ENCODE measurements at regions not wholly inside any gene's neighbourhood (a gene's known extent, or its start where the extent isn't known, plus 50 kb on each side); places are given as distances from the start of the nearest gene placed in this dataset.

- intact Hi-C loops (cut with DNase I; ENCODE audit: low total_unique reads) = no loop called here
- no peak for DNase-seq (ENCODE audit: low spot score in 2 of 2)
- H3K4me3 ChIP-seq (ENCODE audit: low read depth, poor library complexity, severe bottlenecking) = no peak overlapping the region
- TF ChIP-seq CTCF (IDR thresholded peaks at IDR 0.05) = no peak
- no peak for TF ChIP-seq POLR2A (IDR thresholded peaks at IDR 0.05)
- WGBS, 2 donors = 94 to 95% methylated on average over 5 of the region's 5 CpGs
Measured at GRCh38 chr10:33387720-33388119, 53.3 kb upstream of the NRP1 start.

DNA sequence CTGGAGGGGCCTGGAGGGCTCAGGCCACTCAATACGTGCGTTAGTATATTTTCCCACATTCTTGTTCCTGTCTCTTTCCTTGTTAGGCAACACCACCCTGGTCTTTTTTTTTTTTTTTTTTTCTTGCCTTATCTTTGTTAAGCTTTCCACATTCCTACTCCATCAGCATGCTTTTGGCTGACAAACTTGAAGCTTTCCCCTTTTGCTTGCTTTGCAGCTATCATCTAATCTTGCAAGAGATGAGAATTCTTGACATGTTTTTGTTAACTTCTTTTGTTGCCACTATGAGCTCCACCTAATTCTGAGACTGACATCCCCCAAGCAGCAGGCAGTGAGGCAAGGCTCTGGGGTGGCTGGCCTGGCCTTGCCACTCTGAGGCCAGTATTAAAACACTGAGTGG lies 52.5 kb upstream of the NRP1 start:
- H3K4me3 ChIP-seq (ENCODE audit: low read depth, poor library complexity, severe bottlenecking) = no peak overlapping the region
- WGBS, 2 donors = 90 to 100% methylated on average over 2 of the region's 2 CpGs
- TF ChIP-seq CTCF (IDR thresholded peaks at IDR 0.05) = no peak
- TF ChIP-seq POLR2A (IDR thresholded peaks at IDR 0.05) = no peak
- intact Hi-C loops (cut with DNase I; ENCODE audit: low total_unique reads) = no loop called here
- DNase-seq (ENCODE audit: low spot score in 2 of 2) = no peak

DNA sequence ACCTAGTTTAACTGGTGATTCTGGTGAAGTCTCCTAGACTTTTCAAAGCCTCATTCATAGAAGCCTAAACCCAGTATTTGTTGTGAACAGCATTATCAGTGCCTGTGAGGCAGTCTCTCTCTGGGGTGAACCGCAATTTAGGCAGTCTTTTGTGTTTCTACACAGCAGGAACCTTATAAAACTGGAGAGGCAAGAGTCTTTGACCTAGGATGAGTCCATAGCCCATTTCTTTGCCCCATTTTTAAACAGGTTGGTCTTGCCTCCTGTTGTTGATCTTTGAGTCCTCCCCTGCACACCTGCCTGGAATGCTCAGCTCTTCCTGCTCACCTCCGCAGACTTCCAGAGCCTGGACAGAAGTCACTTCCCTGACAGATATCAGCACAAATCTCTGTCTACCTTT lies 51.2 kb upstream of the NRP1 start:
- intact Hi-C loops (cut with DNase I; ENCODE audit: low total_unique reads) = no loop called here
- 98 to 100% methylated on average over 2 of the region's 2 CpGs for WGBS, 2 donors

DNA sequence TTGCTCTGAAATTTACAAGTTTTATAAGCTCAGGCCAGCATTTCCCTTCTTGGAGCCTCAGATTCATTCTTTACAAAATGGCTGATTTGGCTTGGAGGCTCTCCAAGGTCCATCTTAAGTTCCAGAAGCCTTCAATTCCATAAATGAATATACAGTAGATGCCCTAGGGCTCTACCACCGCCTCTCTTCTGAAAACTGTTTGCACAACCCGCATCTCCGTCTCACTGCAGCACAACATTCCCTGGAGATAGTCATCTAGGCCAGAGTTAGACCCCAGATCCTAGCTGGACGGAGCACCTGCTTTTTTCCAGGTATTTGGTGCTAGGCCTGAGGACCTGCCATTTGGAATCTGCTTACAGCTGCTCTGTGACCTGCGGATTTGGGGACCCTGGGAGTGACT lies 50.5 kb upstream of the NRP1 start:
- intact Hi-C loops (cut with DNase I; ENCODE audit: low total_unique reads) = no loop called here
- DNase-seq (ENCODE audit: low spot score in 2 of 2) = no peak
- 92 to 97% methylated on average over 5 of the region's 5 CpGs for WGBS, 2 donors

More for the DNA sequence above, 51.2 kb upstream of the NRP1 start:
- no peak for DNase-seq (ENCODE audit: low spot score in 2 of 2)
- TF ChIP-seq CTCF (IDR thresholded peaks at IDR 0.05) (no peak), POLR2A (IDR thresholded peaks at IDR 0.05) (no peak)
- no peak overlapping the region for H3K4me3 ChIP-seq (ENCODE audit: low read depth, poor library complexity, severe bottlenecking)

More for the DNA sequence above, 50.5 kb upstream of the NRP1 start:
- no peak overlapping the region for H3K4me3 ChIP-seq (ENCODE audit: low read depth, poor library complexity, severe bottlenecking)
- no peak for TF ChIP-seq CTCF (IDR thresholded peaks at IDR 0.05)
- no peak for TF ChIP-seq POLR2A (IDR thresholded peaks at IDR 0.05)
